GM18511 (cell line): ENCODE measurements at regions not wholly inside any gene's neighbourhood (a gene's known extent, or its start where the extent isn't known, plus 50 kb on each side); places are given as distances from the start of the nearest gene placed in this dataset.

Source experiments
- ATAC-seq: cut with Tn5 transposase; IDR thresholded peaks from one replicate; pipeline ENCODE4 v1.9.1; 2021; ENCODE audit warnings: mild to moderate bottlenecking, moderate library complexity; ENCODE audit not compliant: unreplicated experiment

GRCh38 chr15:61798631-61799030 is 261.6 kb downstream of the VPS13C start:
- ATAC-seq: no peak

GRCh38 chr15:61796056-61796455 is 264.2 kb downstream of the VPS13C start:
- no peak for ATAC-seq

GRCh38 chr15:61794881-61795280 is 265.4 kb downstream of the VPS13C start:
- no peak for ATAC-seq

GRCh38 chr15:61794276-61794675 is 266.0 kb downstream of the VPS13C start:
- no peak for ATAC-seq

- ATAC-seq: no peak
Measured at GRCh38 chr15:61784734-61785133, 275.5 kb downstream of the VPS13C start.

- ATAC-seq: no peak
Measured at GRCh38 chr15:61780278-61780980, 279.8 kb downstream of the VPS13C start.

DNA sequence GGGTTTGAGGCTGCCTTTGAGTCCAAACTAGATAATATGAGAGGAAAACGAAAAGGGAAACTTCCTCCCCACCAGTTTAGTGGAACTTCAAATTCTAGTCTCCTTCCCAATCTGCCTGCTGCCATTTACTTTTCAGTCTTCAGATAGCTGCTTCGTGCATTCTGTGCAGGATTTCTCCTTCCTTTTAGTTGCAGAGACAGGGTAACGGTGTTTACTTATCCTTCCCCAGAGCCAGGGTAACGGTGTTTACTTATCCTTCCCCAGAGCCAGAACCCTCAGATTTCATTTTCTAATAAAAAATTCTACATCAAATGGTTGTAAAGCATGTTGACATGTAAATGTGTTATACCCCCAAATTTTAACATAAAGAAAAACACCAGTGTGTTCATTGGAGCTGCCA is 282.6 kb downstream of the VPS13C start:
- ATAC-seq: no peak

- no peak for ATAC-seq
Measured at GRCh38 chr15:61769557-61769956, 290.7 kb downstream of the VPS13C start.

DNA sequence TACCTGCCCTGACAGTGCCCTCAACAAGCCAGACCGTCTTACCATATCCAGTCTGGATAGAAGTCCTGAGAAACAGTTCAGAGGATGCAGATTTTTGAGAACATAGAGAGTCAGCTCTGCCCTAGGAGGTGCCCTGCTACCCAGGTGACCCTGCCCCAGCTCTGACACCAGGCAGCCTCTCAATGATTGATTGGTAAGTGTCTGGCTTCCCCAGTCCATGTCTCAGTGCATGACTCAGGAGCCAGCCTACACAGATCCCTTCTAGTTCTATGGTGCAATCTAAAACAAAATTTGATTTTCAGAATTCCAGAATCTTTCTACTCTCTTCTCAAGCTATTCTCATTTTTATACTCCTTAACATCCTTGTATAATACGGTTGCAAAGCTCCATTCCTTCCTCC is 292.1 kb downstream of the VPS13C start:
- ATAC-seq: no peak

GRCh38 chr15:61764981-61765380 is 295.3 kb downstream of the VPS13C start:
- ATAC-seq: no peak

DNA sequence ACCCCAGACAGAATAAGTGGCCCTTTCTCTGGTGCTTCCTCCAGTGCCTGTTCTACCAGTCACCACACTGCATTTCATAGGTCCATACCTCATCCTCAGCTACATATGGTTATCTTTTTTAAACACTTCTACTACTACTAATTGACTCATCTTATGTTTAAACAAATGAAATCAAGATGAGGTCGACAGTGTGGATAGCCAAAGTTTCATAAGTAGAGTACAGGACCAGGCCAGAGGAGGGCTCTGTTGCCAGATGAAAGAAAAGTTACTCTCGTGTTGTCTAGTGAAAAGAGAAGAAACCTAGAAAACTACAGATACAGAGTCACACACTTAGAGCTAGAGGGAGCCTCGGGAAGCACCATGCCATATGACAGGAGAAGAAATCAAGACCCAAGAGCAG is 296.1 kb downstream of the VPS13C start:
- no peak for ATAC-seq

- no peak for ATAC-seq
Measured at GRCh38 chr15:61762676-61763075, 297.6 kb downstream of the VPS13C start.

DNA sequence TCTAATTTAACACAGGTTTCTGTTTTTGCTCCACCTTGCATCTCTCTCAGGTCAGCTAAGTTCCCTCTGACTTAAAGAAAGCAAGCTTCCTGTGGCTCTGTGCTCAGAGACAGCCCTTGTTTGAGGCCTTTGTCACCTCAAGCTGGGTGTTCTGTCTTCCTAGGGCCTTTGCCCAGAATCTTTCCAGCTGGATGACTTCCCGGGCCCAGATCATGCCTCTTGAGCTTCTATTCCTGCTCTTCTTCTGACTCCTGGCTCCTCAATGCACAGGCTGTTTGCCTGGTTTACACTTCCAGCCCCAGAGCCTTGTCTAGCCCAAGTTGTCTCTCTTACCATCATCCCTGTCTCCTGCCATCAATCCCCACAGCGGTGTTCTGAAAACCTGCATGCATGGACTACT is 300.6 kb downstream of the VPS13C start:
- no peak for ATAC-seq

GRCh38 chr15:61756071-61756820 is 304.0 kb downstream of the VPS13C start:
- no peak for ATAC-seq

DNA sequence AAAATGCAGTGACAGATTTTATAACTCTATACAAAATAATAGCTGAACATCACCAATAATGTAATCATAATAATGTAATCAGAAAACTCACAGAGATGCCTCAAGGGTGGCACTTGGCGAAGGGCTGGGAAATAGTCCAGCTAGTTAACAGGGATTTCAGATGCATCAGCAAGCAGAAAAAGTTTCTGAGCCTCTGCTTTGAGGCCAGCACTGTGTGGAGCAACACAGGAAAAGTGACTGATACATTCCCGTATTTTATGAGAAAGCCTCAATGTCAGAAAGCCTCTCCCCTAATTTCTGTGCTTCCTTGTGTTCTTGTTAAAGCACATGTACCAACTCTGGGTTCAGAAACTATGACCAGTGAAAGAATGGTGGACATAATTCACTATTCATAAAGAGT is 304.8 kb downstream of the VPS13C start:
- no peak for ATAC-seq

- no peak for ATAC-seq
Measured at GRCh38 chr15:61753018-61753710, 307.1 kb downstream of the VPS13C start.

- no peak for ATAC-seq
Measured at GRCh38 chr15:61752001-61752400, 308.2 kb downstream of the VPS13C start.

DNA sequence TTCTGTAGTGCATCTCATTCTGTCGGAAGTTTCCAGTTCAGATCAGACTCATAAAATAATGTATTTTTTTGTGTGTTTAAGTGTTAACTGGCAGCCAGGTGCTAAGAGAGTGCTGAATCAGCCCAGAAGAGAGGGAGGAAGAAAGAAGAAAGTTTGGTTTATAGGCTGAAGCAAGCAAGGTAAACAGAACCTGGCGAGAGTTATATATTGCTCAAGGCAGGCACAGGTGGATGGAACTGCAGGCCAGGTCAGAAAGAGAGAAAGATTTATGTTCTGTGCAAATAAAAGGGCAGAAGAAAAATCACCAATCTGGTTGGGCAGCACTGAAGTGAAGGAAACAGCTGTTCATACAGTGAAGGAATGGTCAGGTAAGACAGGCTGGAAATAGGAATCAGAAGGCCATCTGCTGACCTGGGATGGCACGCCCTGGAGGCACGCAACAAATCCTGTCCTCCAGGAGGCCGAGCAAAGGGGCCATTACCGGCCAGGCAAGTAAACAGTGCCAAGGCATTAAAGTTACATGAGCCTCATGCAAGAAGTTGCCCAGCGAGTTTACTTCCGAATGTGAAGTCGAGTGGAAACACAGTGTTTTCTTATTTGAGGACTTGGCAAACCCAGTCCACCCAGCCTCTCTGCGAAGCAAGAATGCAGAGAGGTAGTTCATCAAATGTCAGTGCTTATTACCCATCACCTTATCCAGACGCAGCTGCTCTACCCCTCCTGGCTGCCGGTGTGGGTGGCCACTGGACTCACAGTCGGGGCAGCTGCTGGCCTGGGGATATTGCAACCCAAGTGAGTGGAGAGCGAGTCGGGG is 309.8 kb downstream of the VPS13C start:
- ATAC-seq: no peak

DNA sequence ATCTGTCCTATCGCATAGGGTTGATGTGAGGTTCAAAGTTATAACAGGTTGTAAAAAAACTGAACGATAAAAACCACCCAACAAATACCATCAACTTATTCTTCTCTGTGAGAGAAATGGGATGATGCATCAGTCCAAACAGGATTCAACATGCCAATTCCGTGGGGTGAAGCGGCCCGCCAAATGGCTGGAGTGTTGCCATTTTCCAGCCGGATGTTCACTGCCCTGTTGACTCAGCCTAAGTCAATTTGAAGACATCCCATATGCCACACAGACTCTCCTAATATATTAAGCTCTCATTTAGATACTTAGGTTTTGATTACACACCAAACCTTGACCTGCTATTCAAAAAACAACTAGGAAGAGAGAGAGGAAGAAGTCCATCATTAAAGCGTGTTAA is 311.1 kb downstream of the VPS13C start:
- no peak for ATAC-seq

DNA sequence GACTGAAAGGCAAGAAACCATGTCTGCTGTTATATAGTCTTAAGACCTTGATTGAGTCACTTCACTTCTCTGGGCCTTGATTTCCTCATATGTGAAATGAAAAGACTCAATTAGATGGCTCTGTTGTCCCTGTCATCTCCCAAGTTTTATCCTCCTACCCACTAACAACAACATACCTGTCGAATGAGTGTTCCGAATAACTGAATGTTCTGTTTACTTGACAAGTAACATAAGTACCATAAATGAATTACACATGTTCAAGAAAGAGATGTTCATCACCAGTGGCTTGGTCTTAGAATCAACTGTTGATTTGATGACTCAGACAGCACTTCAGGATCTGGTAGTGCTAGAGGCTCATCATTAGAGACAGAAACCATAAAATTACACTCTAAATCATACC is 311.7 kb downstream of the VPS13C start:
- ATAC-seq: no peak

- no peak for ATAC-seq
Measured at GRCh38 chr15:61746589-61746988, 313.7 kb downstream of the VPS13C start.
